ENCODE measurements at regions not wholly inside any gene's neighbourhood (a gene's known extent, or its start where the extent isn't known, plus 50 kb on each side); places are given as distances from the start of the nearest gene placed in this dataset.

- H3K9me3 ChIP-seq, result no peaks in the 10 kb centered on the region
- H3K4me3 ChIP-seq, result no peak overlapping the region
- WGBS, 2 donors (ENCODE audit: low coverage in 1 of 2), result 32% methylated on average over 7 of the region's 7 CpGs; no CpG with 5 or more reads in 1 of the 2 donors
- intact Hi-C loops (cut with DNase I; ENCODE audit: low total_unique reads) (no loop called here), in situ Hi-C loops (cut with MboI; ENCODE audit: low pct_ligation_motif_present in 1 of 4, low pct_unique_long_range_greater_than_20kb in 1 of 4, low sequenced_read_pairs in 3 of 4) (no loop called here)
- no peaks in the 10 kb centered on the region for H3K27me3 ChIP-seq
- DNase-seq, result no peak
- no peak for TF ChIP-seq POLR2A (IDR thresholded peaks at IDR 0.05)
- TF ChIP-seq POLR2AphosphoS5 (IDR thresholded peaks at IDR 0.05), result no peak
- TF ChIP-seq CTCF (IDR thresholded peaks at IDR 0.05), result no peak
- no peak for TF ChIP-seq EP300 (IDR thresholded peaks at IDR 0.05; ENCODE audit: low read depth)
- no peak overlapping the region for H3K27ac ChIP-seq
- no peaks in the 10 kb centered on the region for H3K36me3 ChIP-seq
- H3K4me1 ChIP-seq, result no peaks in the 10 kb centered on the region
Measured at GRCh38 chrX:22686138-22686541, 313.6 kb upstream of the DDX53 start.

- Histone ChIP-seq H3K4me1 (no peaks in the 10 kb centered on the region), H3K27ac (no peak overlapping the region), H3K9me3 (no peaks in the 10 kb centered on the region), H3K4me3 (no peak overlapping the region), H3K27me3 (no peaks in the 10 kb centered on the region), H3K36me3 (no peaks in the 10 kb centered on the region)
- in situ Hi-C loops (cut with MboI; ENCODE audit: low pct_ligation_motif_present in 1 of 4, low pct_unique_long_range_greater_than_20kb in 1 of 4, low sequenced_read_pairs in 3 of 4), result no loop called here
- TF ChIP-seq POLR2AphosphoS5 (IDR thresholded peaks at IDR 0.05) (no peak), CTCF (IDR thresholded peaks at IDR 0.05) (no peak), EP300 (IDR thresholded peaks at IDR 0.05; ENCODE audit: low read depth) (no peak), POLR2A (IDR thresholded peaks at IDR 0.05) (no peak)
- intact Hi-C loops (cut with DNase I; ENCODE audit: low total_unique reads), result no loop called here
- no peak for DNase-seq
Measured at GRCh38 chrX:22689290-22689689, 310.5 kb upstream of the DDX53 start.

- H3K9me3 ChIP-seq, result no peaks in the 10 kb centered on the region
- no peak for DNase-seq
- H3K27ac ChIP-seq, result no peak overlapping the region
- no peak overlapping the region for H3K4me3 ChIP-seq
- H3K27me3 ChIP-seq, result no peaks in the 10 kb centered on the region
- TF ChIP-seq EP300 (IDR thresholded peaks at IDR 0.05; ENCODE audit: low read depth) (no peak), CTCF (IDR thresholded peaks at IDR 0.05) (no peak), POLR2AphosphoS5 (IDR thresholded peaks at IDR 0.05) (no peak)
- no peaks in the 10 kb centered on the region for H3K36me3 ChIP-seq
- in situ Hi-C loops (cut with MboI; ENCODE audit: low pct_ligation_motif_present in 1 of 4, low pct_unique_long_range_greater_than_20kb in 1 of 4, low sequenced_read_pairs in 3 of 4) (no loop called here), intact Hi-C loops (cut with DNase I; ENCODE audit: low total_unique reads) (no loop called here)
- 45 to 51% methylated on average over 2 to 5 of the region's 5 CpGs for WGBS, 2 donors (ENCODE audit: low coverage in 1 of 2)
- no peaks in the 10 kb centered on the region for H3K4me1 ChIP-seq
Measured at GRCh38 chrX:22690116-22690515, 309.6 kb upstream of the DDX53 start.

GRCh38 chrX:22691966-22692565 lies 307.7 kb upstream of the DDX53 start:
- Histone ChIP-seq H3K4me3 (no peak overlapping the region), H3K4me1 (no peaks in the 10 kb centered on the region), H3K9me3 (no peaks in the 10 kb centered on the region), H3K27ac (no peak overlapping the region), H3K36me3 (no peaks in the 10 kb centered on the region), H3K27me3 (no peaks in the 10 kb centered on the region)
- no peak for TF ChIP-seq EP300 (IDR thresholded peaks at IDR 0.05; ENCODE audit: low read depth)
- TF ChIP-seq POLR2AphosphoS5 (IDR thresholded peaks at IDR 0.05), result no peak
- no peak for TF ChIP-seq CTCF (IDR thresholded peaks at IDR 0.05)
- no peak for TF ChIP-seq POLR2A (IDR thresholded peaks at IDR 0.05)
- intact Hi-C loops (cut with DNase I; ENCODE audit: low total_unique reads) (no loop called here), in situ Hi-C loops (cut with MboI; ENCODE audit: low pct_ligation_motif_present in 1 of 4, low pct_unique_long_range_greater_than_20kb in 1 of 4, low sequenced_read_pairs in 3 of 4) (no loop called here)
- no peak for DNase-seq
- 84% methylated on average over 6 of the region's 6 CpGs; no CpG with 5 or more reads in 1 of the 2 donors for WGBS, 2 donors (ENCODE audit: low coverage in 1 of 2)

All from transverse colon (tissue), 4 donors.